ENCODE measurements at regions not wholly inside any gene's neighbourhood (a gene's known extent, or its start where the extent isn't known, plus 50 kb on each side); places are given as distances from the start of the nearest gene placed in this dataset.

GRCh38 chr10:44511601-44512000 is 126.7 kb upstream of the CXCL12 start:
- H3K36me3 ChIP-seq, result no peaks in the 10 kb centered on the region
- no peaks in the 10 kb centered on the region for H3K27me3 ChIP-seq
- no peaks in the 10 kb centered on the region for H3K4me1 ChIP-seq
- no peak overlapping the region for H3K27ac ChIP-seq
- H3K9me3 ChIP-seq, result no peaks in the 10 kb centered on the region
- WGBS, 2 donors, result 75 to 78% methylated on average over 2 of the region's 2 CpGs
- TF ChIP-seq CTCF (IDR thresholded peaks at IDR 0.05) (no peak), POLR2A (IDR thresholded peaks at IDR 0.05) (no peak)
- DNase-seq, result no peak
- H3K4me3 ChIP-seq, result no peak overlapping the region
- intact Hi-C loops (cut with DNase I), result no loop called here

- TF ChIP-seq CTCF (IDR thresholded peaks at IDR 0.05) (no peak), POLR2A (IDR thresholded peaks at IDR 0.05) (no peak)
- DNase-seq, result no peak
- no peak overlapping the region for H3K27ac ChIP-seq
- no peaks in the 10 kb centered on the region for H3K27me3 ChIP-seq
- H3K9me3 ChIP-seq, result no peaks in the 10 kb centered on the region
- H3K4me3 ChIP-seq, result no peak overlapping the region
- 52 to 63% methylated on average over 2 to 4 of the region's 4 CpGs for WGBS, 2 donors
- H3K4me1 ChIP-seq, result no peaks in the 10 kb centered on the region
- H3K36me3 ChIP-seq, result no peaks in the 10 kb centered on the region
- intact Hi-C loops (cut with DNase I), result no loop called here
Measured at GRCh38 chr10:44512431-44513022, 127.6 kb upstream of the CXCL12 start.

GRCh38 chr10:44513591-44513990 is 128.7 kb upstream of the CXCL12 start:
- Histone ChIP-seq H3K36me3 (no peaks in the 10 kb centered on the region), H3K27me3 (no peaks in the 10 kb centered on the region), H3K27ac (no peak overlapping the region), H3K9me3 (no peaks in the 10 kb centered on the region), H3K4me1 (no peaks in the 10 kb centered on the region), H3K4me3 (no peak overlapping the region)
- intact Hi-C loops (cut with DNase I), result no loop called here
- no peak for DNase-seq
- TF ChIP-seq POLR2A (IDR thresholded peaks at IDR 0.05) (no peak), CTCF (IDR thresholded peaks at IDR 0.05) (no peak)
- WGBS, 2 donors, result 66 to 67% methylated on average over 5 of the region's 5 CpGs

DNA sequence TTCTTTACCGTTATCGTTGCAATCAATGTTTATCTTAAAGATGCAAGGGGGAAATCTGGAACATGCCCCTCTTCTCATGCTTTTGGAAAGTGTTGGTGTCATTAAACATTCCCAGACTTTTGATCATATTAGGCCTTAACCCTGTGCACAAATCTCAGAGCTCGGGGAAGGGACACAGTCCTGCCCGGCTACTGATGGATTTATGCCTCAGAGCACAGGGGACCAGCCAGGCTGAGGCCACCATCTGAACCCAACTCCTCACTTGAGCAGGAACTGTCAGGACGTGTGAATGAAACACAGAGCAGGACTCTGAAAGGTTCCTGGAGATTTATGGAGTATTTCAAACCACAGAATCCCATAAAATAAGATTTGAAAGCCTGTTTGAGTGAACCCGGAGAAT is 132.0 kb upstream of the CXCL12 start:
- Histone ChIP-seq H3K27ac (no peak overlapping the region), H3K9me3 (no peaks in the 10 kb centered on the region), H3K36me3 (no peaks in the 10 kb centered on the region), H3K4me3 (no peak overlapping the region), H3K4me1 (no peaks in the 10 kb centered on the region), H3K27me3 (no peaks in the 10 kb centered on the region)
- WGBS, 2 donors, result 65 to 74% methylated on average over 5 to 6 of the region's 6 CpGs
- no peak for DNase-seq
- no peak for TF ChIP-seq CTCF (IDR thresholded peaks at IDR 0.05)
- no peak for TF ChIP-seq POLR2A (IDR thresholded peaks at IDR 0.05)
- intact Hi-C loops (cut with DNase I), result no loop called here

- no peaks in the 10 kb centered on the region for H3K4me1 ChIP-seq
- no peaks in the 10 kb centered on the region for H3K9me3 ChIP-seq
- no peak overlapping the region for H3K4me3 ChIP-seq
- DNase-seq, result no peak
- no peaks in the 10 kb centered on the region for H3K36me3 ChIP-seq
- no peak overlapping the region for H3K27ac ChIP-seq
- intact Hi-C loops (cut with DNase I), result no loop called here
- TF ChIP-seq CTCF (IDR thresholded peaks at IDR 0.05), result no peak
- TF ChIP-seq POLR2A (IDR thresholded peaks at IDR 0.05), result no peak
- H3K27me3 ChIP-seq, result no peaks in the 10 kb centered on the region
- 68 to 77% methylated on average over 3 of the region's 7 CpGs for WGBS, 2 donors
Measured at GRCh38 chr10:44517635-44518034, 132.7 kb upstream of the CXCL12 start.

All from esophagus squamous epithelium (tissue), 5 donors.